GM13977 (cell line): ENCODE measurements at regions not wholly inside any gene's neighbourhood (a gene's known extent, or its start where the extent isn't known, plus 50 kb on each side); places are given as distances from the start of the nearest gene placed in this dataset.
"Not testable (repeated sequence)": the region's sequence is repeated elsewhere in the genome, so short reads cannot be mapped to it uniquely, and the experiment has no call there.

Experiments used
- DNase-seq: peaks from one replicate; pipeline ENCODE4 v3.0.0; 2012; ENCODE audit warnings: low spot score
- in situ Hi-C: fragments of 300-500 bp; cut with MboI; formaldehyde crosslinking; loops from one replicate; pipeline ENCODE4 v1.12.0; 2022; ENCODE audit warnings: low sequenced_read_pairs, low pct_unique_long_range_greater_than_20kb, mixed read lengths, inconsistent platforms; ENCODE audit not compliant: unreplicated experiment
- TF ChIP-seq, protein P1 (sequence below): IDR thresholded peaks from 2 replicates; pipeline ENCODE4 v1.5.1; 2012; ENCODE audit warnings: mild to moderate bottlenecking, control low read depth; ENCODE audit not compliant: insufficient read depth; ENCODE audit errors: extremely low read depth, missing control alignments

GRCh38 chr7:149625340-149625946, 127.8 kb upstream of the ZNF746 start:
- TF ChIP-seq, protein P1, sequence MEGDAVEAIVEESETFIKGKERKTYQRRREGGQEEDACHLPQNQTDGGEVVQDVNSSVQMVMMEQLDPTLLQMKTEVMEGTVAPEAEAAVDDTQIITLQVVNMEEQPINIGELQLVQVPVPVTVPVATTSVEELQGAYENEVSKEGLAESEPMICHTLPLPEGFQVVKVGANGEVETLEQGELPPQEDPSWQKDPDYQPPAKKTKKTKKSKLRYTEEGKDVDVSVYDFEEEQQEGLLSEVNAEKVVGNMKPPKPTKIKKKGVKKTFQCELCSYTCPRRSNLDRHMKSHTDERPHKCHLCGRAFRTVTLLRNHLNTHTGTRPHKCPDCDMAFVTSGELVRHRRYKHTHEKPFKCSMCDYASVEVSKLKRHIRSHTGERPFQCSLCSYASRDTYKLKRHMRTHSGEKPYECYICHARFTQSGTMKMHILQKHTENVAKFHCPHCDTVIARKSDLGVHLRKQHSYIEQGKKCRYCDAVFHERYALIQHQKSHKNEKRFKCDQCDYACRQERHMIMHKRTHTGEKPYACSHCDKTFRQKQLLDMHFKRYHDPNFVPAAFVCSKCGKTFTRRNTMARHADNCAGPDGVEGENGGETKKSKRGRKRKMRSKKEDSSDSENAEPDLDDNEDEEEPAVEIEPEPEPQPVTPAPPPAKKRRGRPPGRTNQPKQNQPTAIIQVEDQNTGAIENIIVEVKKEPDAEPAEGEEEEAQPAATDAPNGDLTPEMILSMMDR: peak; percentile 81
- DNase-seq: peak; percentile 69

GRCh38 chr7:149624419-149625339, 127.1 kb upstream of the ZNF746 start:
- DNase-seq: peak; percentile 93
- TF ChIP-seq, protein P1: peak; percentile 96
- in situ Hi-C loops: no loop called here

More at GRCh38 chr7:149625340-149625946, 127.8 kb upstream of the ZNF746 start:
- in situ Hi-C loops: no loop called here

DNA sequence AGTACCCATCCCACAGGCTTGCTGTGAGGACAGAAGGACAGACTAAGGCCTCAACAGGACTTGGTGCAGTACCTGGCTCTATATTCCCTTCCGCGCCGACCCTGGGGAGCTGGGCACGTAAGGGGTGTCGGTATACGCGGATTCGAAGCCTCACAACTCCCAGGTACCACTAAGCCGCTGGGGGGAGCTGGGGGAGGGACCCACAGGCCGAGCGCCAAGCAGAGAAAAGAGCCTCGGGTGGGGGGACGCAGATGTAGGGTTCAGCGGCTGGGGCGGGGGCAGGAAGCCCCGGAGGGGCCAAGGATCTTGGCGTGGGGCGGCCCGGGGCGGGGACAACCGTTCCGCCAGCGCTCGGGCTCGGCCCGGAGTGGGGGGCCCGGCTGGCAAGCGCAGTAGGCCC, 126.4 kb upstream of the ZNF746 start:
- TF ChIP-seq, protein P1: peak; percentile 26
- in situ Hi-C loops: no loop called here
- DNase-seq: peak; percentile 43

- DNase-seq, in situ Hi-C loops: not testable (repeated sequence)
Measured at GRCh38 chr7:149623262-149623997, 125.8 kb upstream of the ZNF746 start.

DNA sequence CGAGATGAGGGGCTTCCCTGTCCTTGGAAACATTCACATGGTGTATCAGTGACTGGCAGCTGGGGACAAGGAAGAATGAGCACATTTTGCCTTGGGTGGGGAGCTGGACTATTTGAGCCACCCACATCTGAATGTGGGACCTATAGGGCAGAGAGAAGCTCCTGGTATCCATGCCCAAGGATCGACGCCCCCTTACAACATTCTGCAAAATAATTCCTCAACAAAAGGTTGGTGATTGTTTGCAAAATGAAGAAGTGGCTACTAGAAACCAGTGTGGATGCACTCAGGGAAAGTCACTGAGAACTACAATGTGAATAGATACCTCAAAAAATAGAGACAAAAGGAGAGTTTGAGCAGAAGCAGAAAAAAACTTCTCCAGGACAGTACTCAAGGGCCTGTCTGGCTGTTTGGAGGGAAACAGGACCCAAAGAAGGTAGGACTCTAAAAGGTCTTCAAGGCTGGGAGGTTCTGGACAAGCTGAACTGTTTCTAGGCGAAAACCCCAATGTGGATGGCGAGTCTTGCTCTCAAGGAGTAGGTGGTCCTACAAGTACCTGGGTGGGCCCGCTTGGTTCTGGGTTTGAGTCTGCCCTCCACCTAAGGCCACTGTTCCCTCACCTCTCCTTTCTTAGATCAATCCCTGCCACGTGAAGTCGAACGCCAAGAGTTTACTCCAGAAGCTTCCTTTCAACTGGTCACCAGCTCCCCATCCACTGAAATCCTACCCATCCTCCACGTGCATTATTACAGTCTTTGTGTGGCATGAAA, 125.0 kb upstream of the ZNF746 start:
- in situ Hi-C loops: no loop called here
- TF ChIP-seq, protein P1: no peak
- DNase-seq: no peak

DNA sequence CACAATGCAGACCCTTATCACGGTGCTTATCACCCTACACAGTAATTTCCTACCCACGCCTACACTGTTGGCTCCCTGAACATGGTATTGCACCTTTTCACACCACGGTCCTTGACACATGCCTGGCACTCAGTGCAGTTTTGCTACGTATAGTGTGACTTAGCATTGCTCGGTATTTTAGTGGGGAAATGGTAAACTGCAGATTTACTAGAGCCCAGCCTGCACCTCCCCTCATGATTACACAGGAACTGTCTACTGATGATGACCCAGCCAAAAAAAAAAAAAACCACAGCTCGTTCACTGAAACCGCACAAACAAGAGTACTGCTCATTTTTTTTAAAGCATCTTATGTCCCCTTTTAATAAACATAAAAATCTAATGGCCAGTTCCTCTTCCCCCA, 124.2 kb upstream of the ZNF746 start:
- in situ Hi-C loops: no loop called here
- no peak for DNase-seq
- TF ChIP-seq, protein P1: no peak
